ENCODE measurements at regions not wholly inside any gene's neighbourhood (a gene's known extent, or its start where the extent isn't known, plus 50 kb on each side); places are given as distances from the start of the nearest gene placed in this dataset.

DNA sequence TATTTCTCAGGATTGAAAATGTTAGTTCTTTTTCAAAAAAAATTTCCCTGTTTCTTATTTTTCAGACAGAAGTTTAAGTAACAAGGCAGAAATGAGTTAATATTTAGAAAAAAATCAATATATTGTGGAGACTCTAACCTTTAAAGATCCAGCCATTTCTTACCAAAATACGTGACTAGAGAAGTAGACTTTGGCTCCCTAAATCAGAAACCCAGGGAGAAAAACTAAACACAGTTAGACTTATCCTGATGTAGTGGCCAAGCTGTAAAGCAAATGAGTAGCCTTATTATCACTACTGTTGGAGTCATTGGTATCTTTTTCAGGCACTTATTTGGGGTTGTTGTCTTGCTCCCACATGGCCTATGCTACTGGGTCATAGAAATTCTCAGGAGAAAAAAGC, 1556.4 kb upstream of the ADGRL3 start:
- TF ChIP-seq, protein P1, sequence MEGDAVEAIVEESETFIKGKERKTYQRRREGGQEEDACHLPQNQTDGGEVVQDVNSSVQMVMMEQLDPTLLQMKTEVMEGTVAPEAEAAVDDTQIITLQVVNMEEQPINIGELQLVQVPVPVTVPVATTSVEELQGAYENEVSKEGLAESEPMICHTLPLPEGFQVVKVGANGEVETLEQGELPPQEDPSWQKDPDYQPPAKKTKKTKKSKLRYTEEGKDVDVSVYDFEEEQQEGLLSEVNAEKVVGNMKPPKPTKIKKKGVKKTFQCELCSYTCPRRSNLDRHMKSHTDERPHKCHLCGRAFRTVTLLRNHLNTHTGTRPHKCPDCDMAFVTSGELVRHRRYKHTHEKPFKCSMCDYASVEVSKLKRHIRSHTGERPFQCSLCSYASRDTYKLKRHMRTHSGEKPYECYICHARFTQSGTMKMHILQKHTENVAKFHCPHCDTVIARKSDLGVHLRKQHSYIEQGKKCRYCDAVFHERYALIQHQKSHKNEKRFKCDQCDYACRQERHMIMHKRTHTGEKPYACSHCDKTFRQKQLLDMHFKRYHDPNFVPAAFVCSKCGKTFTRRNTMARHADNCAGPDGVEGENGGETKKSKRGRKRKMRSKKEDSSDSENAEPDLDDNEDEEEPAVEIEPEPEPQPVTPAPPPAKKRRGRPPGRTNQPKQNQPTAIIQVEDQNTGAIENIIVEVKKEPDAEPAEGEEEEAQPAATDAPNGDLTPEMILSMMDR (conservative IDR thresholded peaks at IDR 0.05; ENCODE audit: low read depth, low read length) = no peak
- no peak for TF ChIP-seq EZH2 (IDR thresholded peaks at IDR 0.05; ENCODE audit: low read length, unreplicated experiment)
- TF ChIP-seq EZH2phosphoT487 (IDR thresholded peaks at IDR 0.05; ENCODE audit: borderline replicate concordance, low read length) = no peak

Measured in PC-3 (cell line).